ENCODE measurements at regions not wholly inside any gene's neighbourhood (a gene's known extent, or its start where the extent isn't known, plus 50 kb on each side); places are given as distances from the start of the nearest gene placed in this dataset.

- no peak for TF ChIP-seq CTCF (IDR thresholded peaks at IDR 0.05; ENCODE audit: low read depth, low read length)
These were observed 114.1 kb upstream of the PPARGC1A start for GRCh38 chr4:24003926-24004325.

GRCh38 chr4:24003496-24003895 is 113.6 kb upstream of the PPARGC1A start:
- no peak overlapping the region for H3K4me3 ChIP-seq (ENCODE audit: low read depth, low read length)
- TF ChIP-seq CTCF (IDR thresholded peaks at IDR 0.05; ENCODE audit: low read depth, low read length): no peak

More at GRCh38 chr4:24003926-24004325, 114.1 kb upstream of the PPARGC1A start:
- no peak overlapping the region for H3K4me3 ChIP-seq (ENCODE audit: low read depth, low read length)

- TF ChIP-seq CTCF (IDR thresholded peaks at IDR 0.05; ENCODE audit: low read depth, low read length): no peak
- H3K4me3 ChIP-seq (ENCODE audit: low read depth, low read length): no peak overlapping the region
These were observed 112.6 kb upstream of the PPARGC1A start for GRCh38 chr4:24002330-24002966.

- H3K4me3 ChIP-seq (ENCODE audit: low read depth, low read length): no peak overlapping the region
- TF ChIP-seq CTCF (IDR thresholded peaks at IDR 0.05; ENCODE audit: low read depth, low read length): no peak
These were observed 111.9 kb upstream of the PPARGC1A start for GRCh38 chr4:24001486-24002329.

GRCh38 chr4:24000470-24000831 is 110.6 kb upstream of the PPARGC1A start:
- TF ChIP-seq CTCF (IDR thresholded peaks at IDR 0.05; ENCODE audit: low read depth, low read length): no peak
- H3K4me3 ChIP-seq (ENCODE audit: low read depth, low read length): no peak overlapping the region

GRCh38 chr4:23999714-24000469 is 110.0 kb upstream of the PPARGC1A start:
- no peak for TF ChIP-seq CTCF (IDR thresholded peaks at IDR 0.05; ENCODE audit: low read depth, low read length)
- H3K4me3 ChIP-seq (ENCODE audit: low read depth, low read length): no peak overlapping the region
